Colonic mucosa (tissue), 4 donors: ENCODE measurements at regions not wholly inside any gene's neighbourhood (a gene's known extent, or its start where the extent isn't known, plus 50 kb on each side); places are given as distances from the start of the nearest gene placed in this dataset.

Experiments
- DNase-seq: peaks from one replicate; pipeline ENCODE4 v3.0.0-alpha.2; 2020
- H3K27ac ChIP-seq: fragments of 200-600 bp; one replicate; pipeline ENCODE4 v1.8.0; 2021
- H3K27me3 ChIP-seq: fragments of 200-600 bp; one replicate; pipeline ENCODE4 v1.8.0; 2021
- H3K36me3 ChIP-seq: fragments of 200-600 bp; one replicate; pipeline ENCODE4 v1.8.0; 2021
- H3K4me1 ChIP-seq: fragments of 200-600 bp; one replicate; pipeline ENCODE4 v1.8.0; 2021; ENCODE audit warnings: mild to moderate bottlenecking
- H3K4me3 ChIP-seq: fragments of 200-600 bp; one replicate; pipeline ENCODE4 v1.8.0; 2021
- H3K9ac ChIP-seq, 2 donors: one replicate each; pipeline ENCODE4 v1.7.0; 2013; ENCODE audit warnings: control low read depth in 2 of 2, low read depth in 2 of 2, low read length in 2 of 2
- H3K9me3 ChIP-seq: fragments of 200-600 bp; one replicate; pipeline ENCODE4 v1.8.0; 2021
- CTCF ChIP-seq: fragments of 200-600 bp; IDR thresholded peaks from one replicate; pipeline ENCODE4 v1.8.0; 2022; ENCODE audit warnings: antibody characterized with exemption, mild to moderate bottlenecking
- intact Hi-C: fragments of 100-400 bp; cut with DNase I; formaldehyde crosslinking; loops from one replicate; pipeline ENCODE4 v1.14.1; 2022
- donor health status: healthy.
- donor health status: DM: no; HTN: no; CAD: no.
- donor health status: DM: no; HTN: no; CAD: no.

GRCh38 chr9:11821306-11821975, 871.7 kb upstream of the TYRP1 start:
- no peak for DNase-seq

GRCh38 chr9:11828201-11828600, 865.0 kb upstream of the TYRP1 start:
- intact Hi-C loops: no loop called here
- Histone ChIP-seq H3K9me3 (no peaks in the 10 kb centered on the region), H3K27ac (no peak overlapping the region), H3K4me1 (no peaks in the 10 kb centered on the region), H3K9ac (no peak overlapping the region), H3K4me3 (no peak overlapping the region), H3K27me3 (no peaks in the 10 kb centered on the region), H3K36me3 (no peaks in the 10 kb centered on the region)
- DNase-seq: no peak
- TF ChIP-seq CTCF: no peak

More at GRCh38 chr9:11821306-11821975, 871.7 kb upstream of the TYRP1 start:
- no peak overlapping the region for H3K4me3 ChIP-seq
- H3K4me1 ChIP-seq: no peaks in the 10 kb centered on the region
- no peaks in the 10 kb centered on the region for H3K27me3 ChIP-seq
- no peaks in the 10 kb centered on the region for H3K36me3 ChIP-seq
- no peak for TF ChIP-seq CTCF
- no peak overlapping the region for H3K27ac ChIP-seq
- intact Hi-C loops: no loop called here
- no peaks in the 10 kb centered on the region for H3K9me3 ChIP-seq
- H3K9ac ChIP-seq: no peak overlapping the region

GRCh38 chr9:11833056-11833455, 860.1 kb upstream of the TYRP1 start:
- H3K27ac ChIP-seq: no peak overlapping the region
- TF ChIP-seq CTCF: no peak
- DNase-seq: no peak
- H3K4me1 ChIP-seq: no peaks in the 10 kb centered on the region
- no peaks in the 10 kb centered on the region for H3K27me3 ChIP-seq
- H3K36me3 ChIP-seq: no peaks in the 10 kb centered on the region
- intact Hi-C loops: no loop called here
- H3K4me3 ChIP-seq: no peak overlapping the region
- H3K9ac ChIP-seq: no peak overlapping the region
- H3K9me3 ChIP-seq: no peaks in the 10 kb centered on the region

GRCh38 chr9:11868795-11869194, 824.4 kb upstream of the TYRP1 start:
- no peaks in the 10 kb centered on the region for H3K27me3 ChIP-seq
- H3K4me3 ChIP-seq: no peak overlapping the region
- H3K9ac ChIP-seq: no peak overlapping the region
- DNase-seq: no peak
- intact Hi-C loops: no loop called here
- H3K27ac ChIP-seq: no peak overlapping the region
- no peaks in the 10 kb centered on the region for H3K9me3 ChIP-seq
- no peaks in the 10 kb centered on the region for H3K36me3 ChIP-seq
- H3K4me1 ChIP-seq: no peaks in the 10 kb centered on the region
- TF ChIP-seq CTCF: no peak

GRCh38 chr9:11871852-11872251, 821.3 kb upstream of the TYRP1 start:
- H3K27ac ChIP-seq: no peak overlapping the region
- H3K4me1 ChIP-seq: no peaks in the 10 kb centered on the region
- H3K9me3 ChIP-seq: no peaks in the 10 kb centered on the region
- no peak overlapping the region for H3K4me3 ChIP-seq
- no peak for DNase-seq
- no peaks in the 10 kb centered on the region for H3K27me3 ChIP-seq
- H3K9ac ChIP-seq: no peak overlapping the region
- intact Hi-C loops: no loop called here
- TF ChIP-seq CTCF: no peak
- H3K36me3 ChIP-seq: no peaks in the 10 kb centered on the region
